ENCODE measurements at regions not wholly inside any gene's neighbourhood (a gene's known extent, or its start where the extent isn't known, plus 50 kb on each side); places are given as distances from the start of the nearest gene placed in this dataset.

DNA sequence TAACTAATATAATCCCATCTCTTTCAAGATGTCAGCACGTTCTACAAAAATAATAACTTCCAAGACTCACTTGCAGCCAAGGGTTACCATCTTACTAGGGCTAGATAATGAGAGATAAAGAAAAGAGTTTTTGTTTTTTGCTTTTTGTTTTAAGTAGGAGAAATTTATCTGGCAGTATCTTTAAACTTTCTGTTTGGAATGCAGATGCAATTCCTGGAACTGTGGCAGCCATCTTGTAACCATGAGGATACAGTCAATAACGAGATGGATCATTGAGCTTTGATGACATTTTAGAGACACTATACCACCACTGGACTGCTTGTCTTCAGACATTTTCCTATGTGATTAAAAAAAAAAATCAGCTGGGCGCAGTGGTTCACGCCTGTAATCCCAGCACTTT, 171.2 kb upstream of the ARID2 start:
- Histone ChIP-seq H3K27ac (no peak overlapping the region), H3K9me3 (peaks cover 0 to 3% (median 0%) of the 10 kb centered on the region in 3 donors), H3K4me1 (no peaks in the 10 kb centered on the region), H3K36me3 (replicated peaks in 1 of 2; ENCODE audit: insufficient read depth in 1 of 2, low read depth in 2 of 2) (no peaks in the 10 kb centered on the region), H3K4me3 (no peak overlapping the region), H3K27me3 (no peaks in the 10 kb centered on the region)
- ATAC-seq (no peak), DNase-seq (no peak)
- TF ChIP-seq, protein P1, sequence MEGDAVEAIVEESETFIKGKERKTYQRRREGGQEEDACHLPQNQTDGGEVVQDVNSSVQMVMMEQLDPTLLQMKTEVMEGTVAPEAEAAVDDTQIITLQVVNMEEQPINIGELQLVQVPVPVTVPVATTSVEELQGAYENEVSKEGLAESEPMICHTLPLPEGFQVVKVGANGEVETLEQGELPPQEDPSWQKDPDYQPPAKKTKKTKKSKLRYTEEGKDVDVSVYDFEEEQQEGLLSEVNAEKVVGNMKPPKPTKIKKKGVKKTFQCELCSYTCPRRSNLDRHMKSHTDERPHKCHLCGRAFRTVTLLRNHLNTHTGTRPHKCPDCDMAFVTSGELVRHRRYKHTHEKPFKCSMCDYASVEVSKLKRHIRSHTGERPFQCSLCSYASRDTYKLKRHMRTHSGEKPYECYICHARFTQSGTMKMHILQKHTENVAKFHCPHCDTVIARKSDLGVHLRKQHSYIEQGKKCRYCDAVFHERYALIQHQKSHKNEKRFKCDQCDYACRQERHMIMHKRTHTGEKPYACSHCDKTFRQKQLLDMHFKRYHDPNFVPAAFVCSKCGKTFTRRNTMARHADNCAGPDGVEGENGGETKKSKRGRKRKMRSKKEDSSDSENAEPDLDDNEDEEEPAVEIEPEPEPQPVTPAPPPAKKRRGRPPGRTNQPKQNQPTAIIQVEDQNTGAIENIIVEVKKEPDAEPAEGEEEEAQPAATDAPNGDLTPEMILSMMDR (IDR thresholded peaks at IDR 0.05) = no peak
- TF ChIP-seq POLR2A (IDR thresholded peaks at IDR 0.05) = no peak
- intact Hi-C loops (cut with DNase I) = no loop called here
- 92 to 95% methylated on average over 4 of the region's 4 CpGs for WGBS, 2 donors

DNA sequence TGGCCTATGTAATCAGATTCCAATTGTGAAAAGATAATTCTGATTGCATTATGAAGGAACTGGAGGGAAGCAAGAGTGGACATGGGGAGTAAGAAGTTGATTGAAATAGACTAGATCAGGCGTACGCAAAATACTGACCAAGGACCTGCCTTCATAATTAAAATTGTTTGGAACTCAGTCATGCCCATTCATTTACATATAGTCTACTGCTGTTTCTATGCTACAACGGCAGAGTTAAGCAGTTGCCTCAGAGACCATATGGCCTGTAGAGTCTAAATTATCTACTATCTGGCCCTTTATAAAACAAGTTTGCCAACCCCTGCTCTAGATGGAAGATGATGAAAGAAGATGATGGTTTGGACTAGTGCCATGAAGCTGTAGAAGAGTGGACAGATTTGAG, 170.0 kb upstream of the ARID2 start:
- Histone ChIP-seq H3K36me3 (replicated peaks in 1 of 2; ENCODE audit: insufficient read depth in 1 of 2, low read depth in 2 of 2) (no peaks in the 10 kb centered on the region), H3K4me3 (no peak overlapping the region), H3K27ac (no peak overlapping the region), H3K27me3 (no peaks in the 10 kb centered on the region), H3K4me1 (no peaks in the 10 kb centered on the region), H3K9me3 (peaks cover 0 to 3% (median 0%) of the 10 kb centered on the region in 3 donors)
- no peak for ATAC-seq
- intact Hi-C loops (cut with DNase I) = no loop called here
- WGBS, 2 donors = 86 to 93% methylated on average over 3 of the region's 3 CpGs
- DNase-seq = no peak
- TF ChIP-seq, protein P1 (IDR thresholded peaks at IDR 0.05) = no peak
- TF ChIP-seq POLR2A (IDR thresholded peaks at IDR 0.05) = no peak

DNA sequence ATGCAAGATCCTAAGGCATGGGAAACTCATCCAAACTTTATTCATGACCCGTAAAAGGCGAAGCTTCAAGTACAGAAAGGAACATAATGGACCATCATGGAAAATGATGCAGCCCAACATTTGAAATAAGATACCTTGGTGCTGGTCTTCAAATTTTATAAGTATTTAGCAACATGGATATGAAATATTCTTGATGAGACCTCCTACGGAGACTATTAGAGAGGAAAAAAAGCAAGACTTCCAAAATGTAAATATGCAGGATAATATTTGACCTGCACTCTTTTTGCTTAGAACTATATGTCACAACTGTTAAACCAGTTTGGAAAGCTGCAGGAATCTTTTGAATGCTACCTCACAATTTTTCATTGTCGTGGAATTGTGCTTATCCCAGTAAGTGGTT, 168.8 kb upstream of the ARID2 start:
- intact Hi-C loops (cut with DNase I) = no loop called here
- WGBS, 2 donors = 80 to 91% methylated on average over 4 of the region's 4 CpGs
- DNase-seq (no peak), ATAC-seq (no peak)
- TF ChIP-seq, protein P1 (IDR thresholded peaks at IDR 0.05) = no peak
- TF ChIP-seq POLR2A (IDR thresholded peaks at IDR 0.05) = no peak
- Histone ChIP-seq H3K27ac (no peak overlapping the region), H3K4me3 (no peak overlapping the region), H3K9me3 (peaks cover 0 to 3% (median 0%) of the 10 kb centered on the region in 3 donors), H3K4me1 (peaks cover 5% of the 10 kb centered on the region), H3K36me3 (replicated peaks in 1 of 2; ENCODE audit: insufficient read depth in 1 of 2, low read depth in 2 of 2) (no peaks in the 10 kb centered on the region), H3K27me3 (no peaks in the 10 kb centered on the region)

DNA sequence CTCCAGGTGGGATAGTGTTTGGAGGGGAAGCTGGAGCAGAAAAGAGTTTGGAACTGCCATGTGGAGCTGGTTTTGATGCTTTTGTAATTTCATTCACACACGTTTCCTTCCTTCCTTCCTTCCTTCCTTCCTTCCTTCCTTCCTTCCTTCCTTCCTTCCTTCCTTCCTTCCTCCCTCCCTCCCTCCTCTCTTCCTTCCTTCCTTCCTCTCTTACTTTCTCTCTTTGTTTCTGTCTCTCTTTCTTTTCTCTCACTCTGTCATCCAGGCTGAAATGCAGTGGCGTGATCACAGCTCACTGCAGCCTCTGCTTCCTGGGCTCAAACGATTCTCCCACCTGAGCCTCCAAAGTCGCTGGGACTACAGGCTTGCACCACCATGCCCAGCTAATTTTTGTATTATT, 168.0 kb upstream of the ARID2 start:
- intact Hi-C loops (cut with DNase I) = no loop called here
- peaks cover 11% of the 10 kb centered on the region for H3K4me1 ChIP-seq
- H3K36me3 ChIP-seq (replicated peaks in 1 of 2; ENCODE audit: insufficient read depth in 1 of 2, low read depth in 2 of 2) = no peaks in the 10 kb centered on the region
- no peaks in the 10 kb centered on the region for H3K27me3 ChIP-seq
- no peak overlapping the region for H3K4me3 ChIP-seq
- no peak for ATAC-seq
- TF ChIP-seq, protein P1 (IDR thresholded peaks at IDR 0.05) = no peak
- TF ChIP-seq POLR2A (IDR thresholded peaks at IDR 0.05) = no peak
- no peak overlapping the region for H3K27ac ChIP-seq
- H3K9me3 ChIP-seq = peaks cover 0 to 3% (median 0%) of the 10 kb centered on the region in 3 donors
- 82 to 87% methylated on average over 4 of the region's 4 CpGs for WGBS, 2 donors
- DNase-seq = no peak

DNA sequence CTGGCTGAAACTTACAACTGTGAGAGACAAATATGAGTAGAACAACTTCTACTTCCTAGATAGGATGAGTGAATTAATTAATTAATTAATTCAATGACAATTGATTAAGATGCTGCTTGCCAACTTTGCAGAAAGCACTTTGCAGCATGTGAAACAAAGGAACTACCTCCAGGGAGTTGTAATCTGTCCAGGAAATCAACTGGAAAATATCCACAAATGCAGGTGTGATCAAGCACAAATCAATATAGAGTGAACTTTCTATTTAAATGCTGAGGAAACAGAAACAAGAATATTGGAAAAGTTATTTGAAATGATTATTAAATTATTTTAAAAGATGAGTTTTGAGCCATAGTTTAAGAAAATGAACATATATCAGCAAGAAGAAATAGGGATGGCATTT, 163.9 kb upstream of the ARID2 start:
- Histone ChIP-seq H3K4me3 (no peak overlapping the region), H3K9me3 (no peaks in the 10 kb centered on the region), H3K27ac (peak overlapping the region in 1 of 4 donors; percentile 40), H3K4me1 (peaks cover 11% of the 10 kb centered on the region), H3K36me3 (replicated peaks in 1 of 2; ENCODE audit: insufficient read depth in 1 of 2, low read depth in 2 of 2) (no peaks in the 10 kb centered on the region), H3K27me3 (no peaks in the 10 kb centered on the region)
- no peak for ATAC-seq
- no peak for TF ChIP-seq POLR2A (IDR thresholded peaks at IDR 0.05)
- TF ChIP-seq, protein P1 (IDR thresholded peaks at IDR 0.05) = no peak
- DNase-seq = no peak
- intact Hi-C loops (cut with DNase I) = no loop called here
